EL (cell line): ENCODE measurements at regions not wholly inside any gene's neighbourhood (a gene's known extent, or its start where the extent isn't known, plus 50 kb on each side); places are given as distances from the start of the nearest gene placed in this dataset.
"Not testable (repeated sequence)": the region's sequence is repeated elsewhere in the genome, so short reads cannot be mapped to it uniquely, and the experiment has no call there.

ENCODE experiments used
- DNase-seq: peaks from one replicate; pipeline ENCODE4 v3.0.0-alpha.2; 2016

- no peak for DNase-seq
Measured at GRCh38 chr1:88330201-88330600, 353.9 kb upstream of the PKN2 start.

GRCh38 chr1:88333086-88333695, 350.9 kb upstream of the PKN2 start:
- no peak for DNase-seq

GRCh38 chr1:88341447-88341846, 342.6 kb upstream of the PKN2 start:
- no peak for DNase-seq

GRCh38 chr1:88342081-88342480, 342.0 kb upstream of the PKN2 start:
- DNase-seq: not testable (repeated sequence)

GRCh38 chr1:88350648-88351047, 333.4 kb upstream of the PKN2 start:
- DNase-seq: no peak

- no peak for DNase-seq
Measured at GRCh38 chr1:88351960-88352359, 332.1 kb upstream of the PKN2 start.

- no peak for DNase-seq
Measured at GRCh38 chr1:88354256-88354655, 329.8 kb upstream of the PKN2 start.

- no peak for DNase-seq
Measured at GRCh38 chr1:88357729-88358128, 326.3 kb upstream of the PKN2 start.

- peak; percentile 6 for DNase-seq
Measured at GRCh38 chr1:88371436-88372023, 312.5 kb upstream of the PKN2 start.

GRCh38 chr1:88375977-88376376, 308.1 kb upstream of the PKN2 start:
- DNase-seq: no peak

- no peak for DNase-seq
Measured at GRCh38 chr1:88376421-88376820, 307.7 kb upstream of the PKN2 start.

- peak; percentile 12 for DNase-seq
Measured at GRCh38 chr1:88378560-88378959, 305.5 kb upstream of the PKN2 start.

- DNase-seq: no peak
Measured at GRCh38 chr1:88394958-88395357, 289.1 kb upstream of the PKN2 start.

- peak; percentile 6 for DNase-seq
Measured at GRCh38 chr1:88398338-88398737, 285.7 kb upstream of the PKN2 start.

GRCh38 chr1:88399690-88400089, 284.4 kb upstream of the PKN2 start:
- DNase-seq: no peak

- DNase-seq: no peak
Measured at GRCh38 chr1:88401313-88401712, 282.8 kb upstream of the PKN2 start.

GRCh38 chr1:88404582-88404981, 279.5 kb upstream of the PKN2 start:
- DNase-seq: no peak

- no peak for DNase-seq
Measured at GRCh38 chr1:88407248-88407647, 276.8 kb upstream of the PKN2 start.

- DNase-seq: peak; percentile 1
Measured at GRCh38 chr1:88421997-88422396, 262.1 kb upstream of the PKN2 start.

- DNase-seq: peak; percentile 3
Measured at GRCh38 chr1:88433556-88433955, 250.5 kb upstream of the PKN2 start.

- DNase-seq: no peak
Measured at GRCh38 chr1:88434836-88435235, 249.2 kb upstream of the PKN2 start.

GRCh38 chr1:88441022-88441421, 243.1 kb upstream of the PKN2 start:
- DNase-seq: no peak

- DNase-seq: no peak
Measured at GRCh38 chr1:88451856-88452255, 232.2 kb upstream of the PKN2 start.

- DNase-seq: no peak
Measured at GRCh38 chr1:88453295-88453694, 230.8 kb upstream of the PKN2 start.

GRCh38 chr1:88454781-88455180, 229.3 kb upstream of the PKN2 start:
- DNase-seq: no peak
